ENCODE measurements at regions not wholly inside any gene's neighbourhood (a gene's known extent, or its start where the extent isn't known, plus 50 kb on each side); places are given as distances from the start of the nearest gene placed in this dataset.
A peak's percentile ranks its signal among the peaks of the same experiment; 100 is the strongest.
"Not testable (repeated sequence)": the region's sequence is repeated elsewhere in the genome, so short reads cannot be mapped to it uniquely, and the experiment has no call there.

DNA sequence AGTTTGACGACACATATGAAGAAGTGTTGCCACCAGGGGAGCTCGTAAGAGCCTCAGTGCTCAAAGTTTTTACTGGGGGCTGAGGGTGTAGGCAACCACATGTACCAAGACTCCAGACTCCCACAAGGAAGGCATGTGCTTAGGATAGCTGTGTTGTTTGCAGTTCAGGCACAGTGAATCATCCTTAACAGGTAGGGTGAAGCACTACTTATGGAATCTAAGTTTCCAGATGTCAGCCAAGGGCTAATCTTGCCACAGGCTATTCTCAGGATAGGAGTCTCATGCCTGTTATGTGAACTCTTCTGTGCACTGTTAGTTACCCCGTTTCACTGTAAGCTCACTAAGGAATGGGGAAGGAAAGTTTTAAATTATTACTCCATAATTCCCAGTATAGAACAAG lies 202.6 kb downstream of the TMA16 start:
- no peak for DNase-seq
- H3K27me3 ChIP-seq, result no peaks in the 10 kb centered on the region
- H3K4me3 ChIP-seq, result no peak overlapping the region
- H3K27ac ChIP-seq, result no peak overlapping the region
- no peaks in the 10 kb centered on the region for H3K36me3 ChIP-seq
- no peaks in the 10 kb centered on the region for H3K9me3 ChIP-seq (replicated peaks)
- peaks cover 21% of the 10 kb centered on the region for H3K4me1 ChIP-seq

DNA sequence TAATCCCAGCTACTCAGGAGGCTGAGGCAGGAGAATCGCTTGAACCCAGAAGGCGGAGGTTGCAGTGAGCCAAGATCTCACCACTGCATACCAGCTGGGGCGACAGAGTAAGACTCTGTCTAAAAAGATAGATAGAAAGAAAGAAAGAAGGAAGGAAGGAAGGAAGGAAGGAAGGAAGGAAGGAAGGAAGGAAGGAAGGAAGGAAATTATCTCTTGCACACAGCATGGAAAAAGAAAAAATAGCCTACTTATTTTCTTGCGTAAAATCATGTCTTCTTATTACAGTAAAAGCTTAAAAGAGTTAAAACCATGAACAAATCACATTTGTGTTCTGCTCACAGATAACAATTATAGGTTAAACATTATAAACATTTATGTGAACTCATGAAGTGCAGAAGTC lies 205.9 kb downstream of the TMA16 start:
- H3K27me3 ChIP-seq; H3K27ac ChIP-seq; H3K4me3 ChIP-seq; H3K9me3 ChIP-seq (replicated peaks); H3K36me3 ChIP-seq; DNase-seq: not testable (repeated sequence)
- H3K4me1 ChIP-seq, result peaks cover 27% of the 10 kb centered on the region

DNA sequence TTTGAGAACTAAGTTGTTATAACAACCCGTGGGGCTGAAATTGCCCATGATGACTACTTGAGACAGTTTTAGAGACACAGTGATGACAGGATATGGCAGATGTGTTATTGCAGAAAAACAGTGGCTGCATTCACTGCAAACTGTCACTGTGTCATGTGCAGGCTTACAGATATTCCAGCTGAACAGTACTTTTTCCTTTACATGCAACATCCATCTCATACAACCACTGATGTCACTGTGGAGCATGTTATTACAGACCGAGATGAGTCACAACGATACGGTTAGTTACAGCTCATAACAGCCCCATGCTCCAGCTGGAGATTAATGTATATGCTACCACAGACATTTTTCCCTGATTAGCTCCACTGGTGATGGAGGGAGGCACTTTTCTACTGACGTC lies 207.4 kb downstream of the TMA16 start:
- Histone ChIP-seq H3K27me3 (no peaks in the 10 kb centered on the region), H3K9me3 (replicated peaks) (no peaks in the 10 kb centered on the region), H3K4me3 (no peak overlapping the region), H3K36me3 (no peaks in the 10 kb centered on the region), H3K4me1 (peaks cover 27% of the 10 kb centered on the region), H3K27ac (peak overlapping the region; percentile 95)
- DNase-seq, result peak; percentile 77 to 93

DNA sequence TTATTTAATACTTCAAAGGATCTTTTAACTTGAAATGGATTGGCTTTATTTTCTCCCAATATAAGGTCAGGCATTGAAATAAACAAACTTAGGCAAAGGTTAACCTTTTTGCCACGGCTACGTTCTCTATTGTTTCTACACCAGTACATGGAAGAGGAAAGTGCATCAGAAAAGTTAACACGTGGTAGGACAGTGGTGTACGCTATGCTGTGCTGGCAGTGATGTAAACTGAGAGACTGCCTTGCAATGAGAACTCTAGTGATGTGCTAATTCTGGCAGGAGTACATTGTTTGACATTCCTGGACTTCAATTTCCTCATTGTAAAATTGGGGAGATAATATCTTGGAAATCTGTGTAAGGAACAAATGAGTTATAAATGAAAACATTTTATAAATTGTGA lies 208.2 kb downstream of the TMA16 start:
- DNase-seq, result peak; percentile 4 to 56
- Histone ChIP-seq H3K27me3 (no peaks in the 10 kb centered on the region), H3K27ac (peak overlapping the region; percentile 95), H3K9me3 (replicated peaks) (no peaks in the 10 kb centered on the region), H3K4me3 (peak overlapping the region; percentile 20), H3K36me3 (no peaks in the 10 kb centered on the region), H3K4me1 (peaks cover 27% of the 10 kb centered on the region)

GRCh38 chr4:163703251-163703650 lies 208.8 kb downstream of the TMA16 start:
- H3K4me3 ChIP-seq, result no peak overlapping the region
- no peaks in the 10 kb centered on the region for H3K9me3 ChIP-seq (replicated peaks)
- H3K4me1 ChIP-seq, result peaks cover 27% of the 10 kb centered on the region
- no peak for DNase-seq
- no peaks in the 10 kb centered on the region for H3K36me3 ChIP-seq
- H3K27ac ChIP-seq, result peak overlapping the region; percentile 95
- H3K27me3 ChIP-seq, result no peaks in the 10 kb centered on the region

DNA sequence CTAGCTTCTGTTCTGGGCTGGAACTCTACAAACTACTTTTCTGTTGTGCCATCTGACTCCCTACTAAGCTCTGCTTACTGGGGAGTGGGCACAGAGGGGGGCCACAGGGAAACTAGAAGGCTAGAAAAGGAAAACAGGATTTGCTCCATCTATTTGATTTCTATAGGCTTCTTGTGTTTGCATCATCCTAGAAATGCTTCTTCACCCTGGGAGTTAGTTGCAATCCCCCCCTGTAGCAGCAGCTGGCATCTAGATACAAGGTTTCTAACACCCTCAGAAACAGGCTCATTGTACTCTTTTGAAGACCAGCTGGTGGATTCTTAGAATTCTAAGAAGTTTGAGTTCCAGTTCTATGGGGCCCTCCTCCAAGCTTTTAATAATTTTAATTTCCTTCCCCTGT lies 213.4 kb downstream of the TMA16 start:
- Histone ChIP-seq H3K4me3 (no peak overlapping the region), H3K4me1 (peaks cover 10% of the 10 kb centered on the region), H3K9me3 (replicated peaks) (no peaks in the 10 kb centered on the region), H3K27ac (no peak overlapping the region), H3K27me3 (no peaks in the 10 kb centered on the region), H3K36me3 (no peaks in the 10 kb centered on the region)
- peak; percentile 4 to 34 for DNase-seq

DNA sequence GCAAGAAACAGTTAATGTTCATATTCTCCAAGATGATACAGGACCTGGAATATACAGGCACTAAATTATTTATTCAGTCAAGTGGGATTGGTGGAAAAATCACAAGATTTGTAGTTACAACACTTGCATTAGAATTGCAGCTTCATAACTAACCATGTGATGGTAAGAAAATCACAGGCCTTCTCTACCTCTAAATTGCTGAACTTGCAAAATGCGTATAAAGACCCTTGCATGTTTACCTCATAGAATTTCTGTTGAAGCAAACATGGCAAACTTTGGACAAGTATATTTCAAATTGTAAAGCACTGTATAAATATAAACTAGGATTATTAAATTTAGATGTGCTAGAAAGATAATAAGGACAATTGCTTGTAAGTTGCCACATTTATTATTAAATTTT lies 215.1 kb downstream of the TMA16 start:
- H3K4me3 ChIP-seq, result no peak overlapping the region
- DNase-seq, result no peak
- H3K36me3 ChIP-seq, result no peaks in the 10 kb centered on the region
- no peaks in the 10 kb centered on the region for H3K9me3 ChIP-seq (replicated peaks)
- no peaks in the 10 kb centered on the region for H3K4me1 ChIP-seq
- no peaks in the 10 kb centered on the region for H3K27me3 ChIP-seq
- H3K27ac ChIP-seq, result no peak overlapping the region

GRCh38 chr4:163710158-163710557 lies 215.7 kb downstream of the TMA16 start:
- Histone ChIP-seq H3K27me3 (no peaks in the 10 kb centered on the region), H3K27ac (no peak overlapping the region), H3K4me1 (no peaks in the 10 kb centered on the region), H3K9me3 (replicated peaks) (no peaks in the 10 kb centered on the region), H3K36me3 (no peaks in the 10 kb centered on the region), H3K4me3 (no peak overlapping the region)
- no peak for DNase-seq

DNA sequence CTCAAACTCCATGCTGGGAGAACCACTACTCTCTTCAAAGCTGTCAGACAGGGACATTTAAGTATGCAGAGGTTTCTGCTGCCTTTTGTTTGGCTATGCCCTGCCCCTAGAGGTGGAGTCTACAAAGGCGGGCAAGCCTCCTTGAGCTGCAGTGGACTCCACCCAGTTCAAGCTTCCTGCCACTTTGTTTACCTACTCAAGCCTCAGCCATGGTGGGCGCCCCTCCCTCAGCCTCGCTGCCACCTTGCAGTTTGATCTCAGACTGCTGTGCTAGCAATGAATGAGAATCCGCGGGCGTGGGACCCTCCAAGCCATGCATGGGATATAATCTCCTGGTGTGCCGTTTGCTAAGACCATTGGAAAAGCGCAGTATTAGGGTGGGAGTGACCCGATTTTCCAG lies 230.0 kb downstream of the TMA16 start:
- H3K4me3 ChIP-seq; DNase-seq; H3K27me3 ChIP-seq; H3K36me3 ChIP-seq; H3K27ac ChIP-seq; H3K9me3 ChIP-seq (replicated peaks); H3K4me1 ChIP-seq: not testable (repeated sequence)

- no peak overlapping the region for H3K4me3 ChIP-seq
- no peak for DNase-seq
- no peak overlapping the region for H3K27ac ChIP-seq
- no peaks in the 10 kb centered on the region for H3K27me3 ChIP-seq
- H3K9me3 ChIP-seq (replicated peaks), result no peaks in the 10 kb centered on the region
- H3K36me3 ChIP-seq, result no peaks in the 10 kb centered on the region
- no peaks in the 10 kb centered on the region for H3K4me1 ChIP-seq
Observed at GRCh38 chr4:163726641-163727040, 232.2 kb downstream of the TMA16 start.

GRCh38 chr4:163731071-163731470 lies 236.6 kb downstream of the TMA16 start:
- no peaks in the 10 kb centered on the region for H3K27me3 ChIP-seq
- no peak overlapping the region for H3K27ac ChIP-seq
- no peaks in the 10 kb centered on the region for H3K36me3 ChIP-seq
- no peaks in the 10 kb centered on the region for H3K4me1 ChIP-seq
- H3K9me3 ChIP-seq (replicated peaks), result no peaks in the 10 kb centered on the region
- no peak for DNase-seq
- H3K4me3 ChIP-seq, result no peak overlapping the region

- Histone ChIP-seq H3K27me3 (no peaks in the 10 kb centered on the region), H3K9me3 (replicated peaks) (no peaks in the 10 kb centered on the region), H3K36me3 (no peaks in the 10 kb centered on the region), H3K4me1 (no peaks in the 10 kb centered on the region), H3K4me3 (no peak overlapping the region), H3K27ac (no peak overlapping the region)
- DNase-seq, result no peak
Observed at GRCh38 chr4:163732473-163732872, 238.0 kb downstream of the TMA16 start.

DNA sequence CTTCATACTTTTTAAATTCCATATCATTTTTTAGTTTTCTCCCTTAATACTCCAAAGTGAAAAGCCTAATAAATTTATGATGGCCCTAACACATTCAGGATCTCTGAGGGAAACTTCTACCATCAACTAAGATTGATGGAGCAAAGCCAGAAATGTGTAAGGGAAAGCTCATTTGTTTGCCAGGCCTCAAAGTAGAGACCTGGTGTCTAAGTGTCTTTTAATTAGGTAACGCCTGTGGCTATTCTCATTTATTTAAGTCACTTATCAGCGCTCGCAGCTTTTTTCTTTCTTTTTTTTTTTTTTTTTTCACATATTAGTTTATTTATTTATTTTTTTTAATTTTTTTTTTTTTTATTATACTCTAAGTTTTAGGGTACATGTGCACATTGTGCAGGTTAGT lies 242.4 kb downstream of the TMA16 start:
- Histone ChIP-seq H3K27ac (no peak overlapping the region), H3K4me1 (no peaks in the 10 kb centered on the region), H3K27me3 (no peaks in the 10 kb centered on the region), H3K9me3 (replicated peaks) (no peaks in the 10 kb centered on the region), H3K4me3 (no peak overlapping the region), H3K36me3 (no peaks in the 10 kb centered on the region)
- no peak for DNase-seq

GRCh38 chr4:163737846-163738245 lies 243.4 kb downstream of the TMA16 start:
- DNase-seq; H3K36me3 ChIP-seq; H3K4me1 ChIP-seq; H3K27me3 ChIP-seq; H3K9me3 ChIP-seq (replicated peaks); H3K4me3 ChIP-seq; H3K27ac ChIP-seq: not testable (repeated sequence)

DNA sequence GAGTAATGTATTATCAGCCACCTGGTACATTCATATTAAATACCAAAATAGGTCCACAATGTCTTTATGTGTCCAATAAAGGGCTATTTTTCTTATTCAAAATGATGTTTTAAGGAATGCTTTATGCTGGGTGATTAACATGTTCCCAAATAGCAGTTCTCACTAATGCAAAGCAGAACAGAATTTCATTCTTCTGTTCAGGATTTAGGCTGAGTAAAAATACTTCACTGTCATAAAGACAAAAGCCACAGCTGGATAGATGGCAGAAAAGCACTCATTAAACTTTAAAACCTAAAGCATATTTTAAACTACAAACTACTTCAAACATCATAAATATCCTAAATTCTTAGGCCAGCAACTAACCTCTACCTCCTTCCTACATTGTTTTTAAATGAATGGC lies 244.0 kb downstream of the TMA16 start:
- Histone ChIP-seq H3K27me3 (no peaks in the 10 kb centered on the region), H3K36me3 (no peaks in the 10 kb centered on the region), H3K9me3 (replicated peaks) (no peaks in the 10 kb centered on the region), H3K4me3 (no peak overlapping the region), H3K4me1 (no peaks in the 10 kb centered on the region), H3K27ac (no peak overlapping the region)
- no peak for DNase-seq

DNA sequence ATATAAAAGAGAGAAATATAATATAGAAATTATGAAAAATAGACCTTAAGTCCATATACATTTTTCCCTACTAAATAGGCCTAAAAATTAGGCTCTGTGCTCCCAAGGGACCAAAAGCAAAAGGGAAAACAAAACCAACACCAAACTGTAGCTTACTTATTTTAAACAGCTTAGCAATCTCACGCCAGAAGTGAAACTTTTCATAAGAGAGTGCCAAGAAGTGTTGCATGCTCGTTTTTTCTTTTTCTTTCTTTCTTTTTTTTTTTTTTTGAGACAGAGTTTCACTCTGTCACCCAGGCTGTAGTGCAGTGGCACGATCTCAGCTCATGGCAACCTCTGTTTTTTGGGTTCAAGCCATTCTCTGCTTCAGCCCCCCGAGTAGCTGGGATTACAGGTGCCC lies 250.4 kb downstream of the TMA16 start:
- Histone ChIP-seq H3K4me1 (no peaks in the 10 kb centered on the region), H3K36me3 (no peaks in the 10 kb centered on the region), H3K27ac (no peak overlapping the region), H3K4me3 (no peak overlapping the region), H3K27me3 (no peaks in the 10 kb centered on the region), H3K9me3 (replicated peaks) (no peaks in the 10 kb centered on the region)
- DNase-seq, result no peak

DNA sequence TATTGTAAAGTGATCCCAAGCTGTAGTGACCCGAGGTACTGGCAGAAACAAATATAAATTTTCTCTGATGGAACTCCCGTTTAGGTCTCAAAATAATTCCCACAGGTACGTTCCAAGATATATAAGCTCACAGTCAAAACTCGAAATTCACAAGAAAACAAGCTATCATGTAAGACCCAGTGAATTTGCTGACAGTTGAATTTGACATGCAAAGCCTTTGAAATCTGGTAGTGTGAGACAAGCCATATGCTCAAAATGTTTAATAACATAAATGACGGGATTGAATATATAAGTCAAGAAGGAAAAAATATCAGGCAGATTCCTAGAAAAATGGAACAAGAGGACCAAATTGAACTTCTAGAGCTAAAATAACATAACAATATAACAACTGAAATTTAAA lies 252.8 kb downstream of the TMA16 start:
- Histone ChIP-seq H3K27me3 (no peaks in the 10 kb centered on the region), H3K4me1 (no peaks in the 10 kb centered on the region), H3K36me3 (no peaks in the 10 kb centered on the region), H3K27ac (no peak overlapping the region), H3K4me3 (no peak overlapping the region), H3K9me3 (replicated peaks) (no peaks in the 10 kb centered on the region)
- no peak for DNase-seq
